ENCODE measurements at regions not wholly inside any gene's neighbourhood (a gene's known extent, or its start where the extent isn't known, plus 50 kb on each side); places are given as distances from the start of the nearest gene placed in this dataset.

- H2AK5ac ChIP-seq (ENCODE audit: insufficient read length, low read length): no peak overlapping the region
- H2BK15ac ChIP-seq (ENCODE audit: low read depth, low read length): no peak overlapping the region
- H3K9ac ChIP-seq (ENCODE audit: extremely low read depth, insufficient read length, low read length): no peak overlapping the region
- no peak overlapping the region for H3K4me2 ChIP-seq (ENCODE audit: insufficient read depth, insufficient read length, low read length)
- no peak for TF ChIP-seq CTCF (conservative IDR thresholded peaks at IDR 0.05)
- no peak overlapping the region for H3K27ac Mint-ChIP-seq
- WGBS (ENCODE audit: extremely low coverage, insufficient read length, low lambda C conversion rate): no CpG with 5 or more reads among the region's 2 CpGs
- no peaks in the 10 kb centered on the region for H3K4me1 ChIP-seq (ENCODE audit: insufficient read depth, low read length)
- no peak overlapping the region for H3K4me3 Mint-ChIP-seq
- H3K27me3 ChIP-seq (ENCODE audit: insufficient read depth, low read length): no peaks in the 10 kb centered on the region
- H3K27me3 Mint-ChIP-seq (ENCODE audit: low read depth): peaks cover 2% of the 10 kb centered on the region; the same call in 1 of the 2 replicates
- H2BK5ac ChIP-seq (ENCODE audit: insufficient read length, low read length): no peak overlapping the region
- H3K27ac ChIP-seq (ENCODE audit: insufficient read length, low read depth, low read length): no peak overlapping the region
- no peak overlapping the region for H3K14ac ChIP-seq (ENCODE audit: insufficient read depth, low read length)
- H3K79me2 ChIP-seq (ENCODE audit: insufficient read depth, low read length): no peaks in the 10 kb centered on the region
- no peak for DNase-seq
- no peaks in the 10 kb centered on the region for H3K23me2 ChIP-seq (ENCODE audit: insufficient read length, low read depth, low read length, poor library complexity, severe bottlenecking)
- H3K4ac ChIP-seq (ENCODE audit: low read depth, low read length): no peak overlapping the region
- H4K8ac ChIP-seq (replicated peaks; ENCODE audit: insufficient read length, low read depth, low read length): no peak overlapping the region
- no peak overlapping the region for H2BK12ac ChIP-seq (ENCODE audit: insufficient read length, low read depth, low read length)
- H3K36me3 Mint-ChIP-seq (ENCODE audit: insufficient read depth in 1 of 3, low read depth in 3 of 3): no peaks in the 10 kb centered on the region
- H3T11ph ChIP-seq (ENCODE audit: low read length): no peak overlapping the region
- no peak overlapping the region for H2AFZ ChIP-seq (ENCODE audit: low read length)
- H4K91ac ChIP-seq (ENCODE audit: insufficient read length, low read depth, low read length): no peak overlapping the region
- no peaks in the 10 kb centered on the region for H3K79me1 ChIP-seq (ENCODE audit: insufficient read depth, low read depth, low read length, poor library complexity, severe bottlenecking)
- no peak overlapping the region for H4K5ac ChIP-seq (ENCODE audit: insufficient read length, low read depth, low read length)
- H2BK20ac ChIP-seq (ENCODE audit: low read depth, low read length, poor library complexity, severe bottlenecking): no peak overlapping the region
- no peak overlapping the region for H3K56ac ChIP-seq (ENCODE audit: insufficient read length, low read depth, low read length)
- no peak overlapping the region for H3K18ac ChIP-seq (ENCODE audit: insufficient read length, low read depth, low read length)
- no peaks in the 10 kb centered on the region for H3K9me3 ChIP-seq (ENCODE audit: control insufficient read depth, low read depth, low read length)
- H2BK120ac ChIP-seq (ENCODE audit: low read depth, low read length, poor library complexity, severe bottlenecking): no peak overlapping the region
- H3K23ac ChIP-seq (ENCODE audit: insufficient read length, low read depth, low read length): no peak overlapping the region
- H3K4me1 Mint-ChIP-seq: peaks cover 4% of the 10 kb centered on the region in 2 experiments; a peak in 3 of 4 replicates
- no peaks in the 10 kb centered on the region for H4K20me1 ChIP-seq (ENCODE audit: control insufficient read depth, insufficient read depth, insufficient read length)
- H3K9me3 Mint-ChIP-seq: no peaks in the 10 kb centered on the region
Measured at GRCh38 chr9:108609897-108610253, 245.9 kb downstream of the ACTL7B start.
